Activated B cell treated with CpG ODN at 0.5 μM for 24 hours (primary cell): ENCODE measurements at regions not wholly inside any gene's neighbourhood (a gene's known extent, or its start where the extent isn't known, plus 50 kb on each side); places are given as distances from the start of the nearest gene placed in this dataset.
A peak's percentile ranks its signal among the peaks of the same experiment; 100 is the strongest.

Source experiments
- ATAC-seq: fragments of 200-7000 bp; cut with Tn5 transposase; one replicate; pipeline ENCODE4 v1.10.0; 2021; ENCODE audit warnings: low read depth, mild to moderate bottlenecking, moderate library complexity
- CTCF ChIA-PET: fragments of 350-600 bp; sonication (Branson Sonifier 250); formaldehyde crosslinking; loops from one replicate; lab custom pipeline; 2021; ENCODE audit warnings: antibody characterized with exemption; lab: Charles Lee
- POLR2A ChIA-PET: fragments of 350-600 bp; sonication (Branson Sonifier 250); formaldehyde crosslinking; loops from one replicate; lab custom pipeline; 2021; ENCODE audit warnings: antibody characterized with exemption; lab: Charles Lee
- DNase-seq: peaks from one replicate; pipeline ENCODE4 v3.0.0; 2022
- H3K27ac Mint-ChIP-seq: one replicate; pipeline ENCODE4 v1.8.0; 2020; ENCODE audit warnings: mixed read lengths
- H3K27me3 Mint-ChIP-seq: one replicate; pipeline ENCODE4 v1.8.0; 2021; ENCODE audit warnings: mixed read lengths
- H3K36me3 Mint-ChIP-seq: one replicate; pipeline ENCODE4 v1.8.0; 2021; ENCODE audit warnings: low read depth, mixed read lengths
- H3K4me1 Mint-ChIP-seq: one replicate; pipeline ENCODE4 v1.8.0; 2021; ENCODE audit warnings: mixed read lengths
- H3K4me3 Mint-ChIP-seq: one replicate; pipeline ENCODE4 v1.8.0; 2020; ENCODE audit warnings: mild to moderate bottlenecking, mixed read lengths
- H3K9me3 Mint-ChIP-seq: one replicate; pipeline ENCODE4 v1.8.0; 2020; ENCODE audit warnings: mixed read lengths
- intact Hi-C: fragments of 100-400 bp; cut with micrococcal nuclease; formaldehyde crosslinking; loops from one replicate; pipeline ENCODE4 v1.15.1; 2024
- TF ChIP-seq, protein P1 (sequence below): fragments of 200-600 bp; IDR thresholded peaks from one replicate; pipeline ENCODE4 v1.8.0; 2022; ENCODE audit warnings: antibody characterized with exemption, mild to moderate bottlenecking

DNA sequence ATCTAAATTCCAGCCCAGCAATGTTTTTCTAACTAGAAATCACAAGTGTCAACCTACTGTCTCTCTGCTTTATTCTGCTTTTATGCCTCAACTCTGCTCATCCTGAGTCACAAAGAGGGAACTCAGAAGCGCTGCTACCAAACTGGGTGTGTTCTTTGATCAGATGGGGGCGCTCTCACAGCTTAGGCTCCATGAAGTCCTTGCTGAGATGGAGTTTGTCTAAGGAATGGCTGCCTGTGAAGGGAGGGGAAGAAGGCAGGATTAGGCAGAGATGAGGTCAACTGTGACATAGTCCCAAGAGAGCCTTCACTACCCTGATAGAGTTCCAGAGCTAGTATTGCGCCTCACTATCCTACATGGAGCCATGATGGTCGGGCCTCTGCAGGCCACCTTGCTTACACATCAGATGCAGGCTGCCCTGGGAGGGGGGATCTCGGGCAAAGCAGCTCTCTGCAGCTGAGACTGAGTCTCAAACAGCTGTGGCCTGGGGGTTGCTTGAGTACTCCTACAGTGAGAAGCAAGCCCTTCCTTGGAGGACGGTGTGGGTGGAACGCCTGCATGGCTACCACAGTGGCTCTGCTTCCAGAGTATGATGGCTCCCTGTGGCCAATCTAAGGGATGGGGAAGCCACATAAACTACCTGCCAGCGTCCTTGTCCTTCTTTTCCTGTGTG, 219.9 kb downstream of the CCNG2 start:
- CTCF ChIA-PET, result no interaction called here

DNA sequence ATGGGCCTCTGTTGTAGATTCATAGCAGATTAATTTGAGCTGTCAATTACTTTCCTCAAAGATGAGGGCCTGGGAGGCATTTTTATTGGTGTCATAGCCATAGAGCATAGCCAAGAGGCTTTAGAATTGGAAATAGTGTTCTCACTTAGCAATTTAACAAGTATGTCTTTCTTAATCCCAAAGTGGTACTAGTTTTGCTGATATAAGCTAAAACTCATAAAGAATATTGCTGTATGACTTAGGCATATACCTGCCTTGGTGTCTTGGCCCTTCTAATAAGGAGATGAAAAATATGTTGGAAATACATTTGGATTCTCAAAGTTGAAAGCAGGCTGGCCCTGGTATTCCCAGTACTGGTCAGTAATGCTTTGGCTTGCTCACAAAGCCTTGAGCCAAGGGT, 221.5 kb upstream of the CXCL13 start:
- Mint-ChIP-seq H3K27me3 (no peaks in the 10 kb centered on the region), H3K27ac (no peak overlapping the region), H3K4me3 (no peak overlapping the region), H3K4me1 (no peaks in the 10 kb centered on the region), H3K9me3 (no peaks in the 10 kb centered on the region), H3K36me3 (no peaks in the 10 kb centered on the region)
- DNase-seq, result no peak
- ChIA-PET POLR2A (no interaction called here), CTCF (interaction anchor here (1.5 to 6.4 kb wide), 2 partner anchors 217 to 235 kb away, joined by 5 to 86 read pairs; no protein-coding TSS in a partner anchor)
- TF ChIP-seq, protein P1, sequence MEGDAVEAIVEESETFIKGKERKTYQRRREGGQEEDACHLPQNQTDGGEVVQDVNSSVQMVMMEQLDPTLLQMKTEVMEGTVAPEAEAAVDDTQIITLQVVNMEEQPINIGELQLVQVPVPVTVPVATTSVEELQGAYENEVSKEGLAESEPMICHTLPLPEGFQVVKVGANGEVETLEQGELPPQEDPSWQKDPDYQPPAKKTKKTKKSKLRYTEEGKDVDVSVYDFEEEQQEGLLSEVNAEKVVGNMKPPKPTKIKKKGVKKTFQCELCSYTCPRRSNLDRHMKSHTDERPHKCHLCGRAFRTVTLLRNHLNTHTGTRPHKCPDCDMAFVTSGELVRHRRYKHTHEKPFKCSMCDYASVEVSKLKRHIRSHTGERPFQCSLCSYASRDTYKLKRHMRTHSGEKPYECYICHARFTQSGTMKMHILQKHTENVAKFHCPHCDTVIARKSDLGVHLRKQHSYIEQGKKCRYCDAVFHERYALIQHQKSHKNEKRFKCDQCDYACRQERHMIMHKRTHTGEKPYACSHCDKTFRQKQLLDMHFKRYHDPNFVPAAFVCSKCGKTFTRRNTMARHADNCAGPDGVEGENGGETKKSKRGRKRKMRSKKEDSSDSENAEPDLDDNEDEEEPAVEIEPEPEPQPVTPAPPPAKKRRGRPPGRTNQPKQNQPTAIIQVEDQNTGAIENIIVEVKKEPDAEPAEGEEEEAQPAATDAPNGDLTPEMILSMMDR, result no peak
- no peak for ATAC-seq
- intact Hi-C loops, result no loop called here

More for the DNA sequence above, 219.9 kb downstream of the CCNG2 start:
- intact Hi-C loops, result no loop called here
- Mint-ChIP-seq H3K4me1 (no peaks in the 10 kb centered on the region), H3K36me3 (no peaks in the 10 kb centered on the region), H3K27ac (no peak overlapping the region), H3K27me3 (peaks cover 2% of the 10 kb centered on the region), H3K4me3 (no peak overlapping the region), H3K9me3 (no peaks in the 10 kb centered on the region)
- POLR2A ChIA-PET, result no interaction called here
- TF ChIP-seq, protein P1, result no peak
- no peak for ATAC-seq
- DNase-seq, result no peak

DNA sequence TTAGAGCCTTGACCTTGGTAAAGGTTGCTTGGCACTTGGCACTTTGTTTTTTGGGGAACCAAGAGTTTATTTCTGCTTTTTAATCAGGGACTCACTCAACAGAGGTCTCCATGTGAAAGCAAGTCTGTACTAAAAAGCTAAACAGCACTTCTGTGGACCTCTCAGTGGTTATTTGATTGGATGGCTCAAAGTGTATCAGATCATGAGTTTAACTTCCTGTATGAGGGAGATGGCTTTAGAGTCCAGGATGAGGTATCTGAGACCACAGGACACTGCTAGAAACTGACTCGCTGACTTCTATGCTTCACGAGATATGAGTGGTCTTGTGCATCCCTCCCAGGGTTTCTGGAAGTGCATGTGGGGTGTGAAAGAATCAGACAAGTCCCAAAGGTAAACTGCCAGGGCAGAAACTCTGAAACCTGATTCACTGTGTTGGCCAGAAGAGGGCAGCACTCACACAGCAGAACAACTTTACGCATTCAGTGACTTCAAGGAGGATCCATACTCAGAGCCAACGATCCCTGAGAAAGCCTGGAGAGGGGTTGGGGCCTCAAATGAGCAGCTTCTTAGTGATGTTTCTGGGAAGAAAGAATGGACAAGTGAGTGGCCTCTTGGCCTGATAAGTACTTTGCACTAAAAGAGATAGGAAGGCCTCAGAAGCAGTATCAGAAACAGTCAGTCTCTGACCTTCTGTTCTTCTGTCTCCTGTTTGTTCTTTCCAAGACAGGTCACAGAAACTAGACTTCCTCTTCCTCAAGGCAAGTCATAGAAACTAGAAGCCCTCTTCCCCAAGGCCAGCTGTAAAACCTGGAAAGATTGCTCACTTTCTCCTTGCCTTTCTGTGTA, 220.3 kb upstream of the CXCL13 start:
- no peak overlapping the region for H3K27ac Mint-ChIP-seq
- TF ChIP-seq, protein P1, result no peak
- intact Hi-C loops, result loop anchor here (1.0 kb wide), 3 partner anchors 48 to 233 kb away; no protein-coding TSS in a partner anchor
- ChIA-PET POLR2A (no interaction called here), CTCF (interaction anchor here (0.6 to 6.4 kb wide), 10 partner anchors 33 to 234 kb away, joined by 3 to 86 read pairs (median 3); partner anchors contain the start of gene CXCL13)
- H3K4me3 Mint-ChIP-seq, result no peak overlapping the region
- peak; percentile 47 for ATAC-seq
- no peaks in the 10 kb centered on the region for H3K27me3 Mint-ChIP-seq
- H3K36me3 Mint-ChIP-seq, result no peaks in the 10 kb centered on the region
- no peaks in the 10 kb centered on the region for H3K4me1 Mint-ChIP-seq
- H3K9me3 Mint-ChIP-seq, result no peaks in the 10 kb centered on the region
- peak; percentile 36 for DNase-seq

DNA sequence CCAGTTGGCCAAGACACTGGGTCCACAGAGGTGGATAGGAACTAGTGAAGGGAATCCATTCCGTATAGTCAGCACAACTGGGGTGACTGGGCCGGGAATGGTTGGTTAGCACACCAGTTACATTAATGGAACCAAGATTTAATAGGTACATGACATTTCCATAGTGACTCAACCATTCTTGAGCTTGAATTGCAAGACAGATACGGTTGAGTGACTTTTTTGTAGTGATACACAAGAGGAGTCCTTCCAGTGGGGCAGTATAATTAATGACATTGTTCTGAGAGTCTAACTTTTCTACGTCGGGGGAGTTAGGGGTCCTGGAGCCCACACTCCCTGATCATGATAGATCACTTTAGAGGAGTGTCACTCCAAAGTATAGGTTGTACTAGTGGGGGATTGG, 211.6 kb upstream of the CXCL13 start:
- TF ChIP-seq, protein P1, result no peak
- no peaks in the 10 kb centered on the region for H3K4me1 Mint-ChIP-seq
- H3K9me3 Mint-ChIP-seq, result no peaks in the 10 kb centered on the region
- H3K27me3 Mint-ChIP-seq, result no peaks in the 10 kb centered on the region
- no peak overlapping the region for H3K27ac Mint-ChIP-seq
- CTCF ChIA-PET, result no interaction called here
- no peaks in the 10 kb centered on the region for H3K36me3 Mint-ChIP-seq
- ATAC-seq (no peak), DNase-seq (no peak)
- intact Hi-C loops, result no loop called here
- H3K4me3 Mint-ChIP-seq, result no peak overlapping the region
- POLR2A ChIA-PET, result no interaction called here

DNA sequence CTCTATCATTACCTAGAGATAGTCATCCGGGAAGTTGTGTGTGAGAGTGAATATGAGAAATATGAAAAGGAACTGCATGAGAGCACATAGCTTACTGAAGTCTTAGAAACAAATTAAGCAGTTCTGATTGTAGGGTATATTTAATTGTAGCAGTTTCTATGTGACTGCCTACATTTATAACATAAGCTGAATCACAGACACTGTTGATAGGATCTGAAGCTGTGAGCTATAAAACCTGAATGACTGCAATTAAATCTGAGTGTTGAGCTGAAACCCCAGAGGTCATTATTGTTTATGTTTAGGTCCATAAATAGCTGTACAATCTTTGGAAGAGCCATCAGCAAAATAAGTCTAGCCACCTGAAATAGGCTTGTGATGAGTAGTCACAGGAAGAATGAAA, 210.1 kb upstream of the CXCL13 start:
- ChIA-PET POLR2A (no interaction called here), CTCF (interaction anchor here (1.1 kb wide), 1 partner anchor 206 kb away, joined by 3 read pairs; no protein-coding TSS in a partner anchor)
- ATAC-seq (no peak), DNase-seq (no peak)
- H3K4me1 Mint-ChIP-seq, result no peaks in the 10 kb centered on the region
- intact Hi-C loops, result no loop called here
- TF ChIP-seq, protein P1, result no peak
- H3K9me3 Mint-ChIP-seq, result peaks cover 5% of the 10 kb centered on the region
- H3K36me3 Mint-ChIP-seq, result no peaks in the 10 kb centered on the region
- H3K27me3 Mint-ChIP-seq, result peaks cover 5% of the 10 kb centered on the region
- H3K27ac Mint-ChIP-seq, result no peak overlapping the region
- no peak overlapping the region for H3K4me3 Mint-ChIP-seq
